GM21367 (cell line): ENCODE measurements at regions not wholly inside any gene's neighbourhood (a gene's known extent, or its start where the extent isn't known, plus 50 kb on each side); places are given as distances from the start of the nearest gene placed in this dataset.

Experiments
- ATAC-seq: cut with Tn5 transposase; IDR thresholded peaks from one replicate; pipeline ENCODE4 v1.9.1; 2021; ENCODE audit not compliant: unreplicated experiment

DNA sequence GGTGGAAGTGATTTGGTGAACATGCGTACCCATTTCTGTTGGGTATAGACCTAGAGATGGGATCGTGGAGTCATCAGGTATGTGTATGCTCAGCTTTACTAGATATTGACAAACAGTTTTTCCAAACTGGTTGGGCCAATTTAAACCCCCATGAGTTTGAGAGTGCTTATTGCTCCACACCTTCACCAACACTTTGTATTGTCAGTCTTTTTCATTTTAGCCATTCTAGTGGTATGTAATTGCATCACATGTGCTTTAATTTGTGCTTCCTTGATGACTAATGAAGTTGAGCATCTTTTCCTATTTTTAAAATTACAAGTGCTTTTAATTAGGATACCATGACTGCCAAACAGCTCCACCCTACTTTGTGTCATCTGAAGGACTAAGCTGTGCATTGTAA is 158.9 kb upstream of the AKIRIN2 start:
- ATAC-seq: no peak

DNA sequence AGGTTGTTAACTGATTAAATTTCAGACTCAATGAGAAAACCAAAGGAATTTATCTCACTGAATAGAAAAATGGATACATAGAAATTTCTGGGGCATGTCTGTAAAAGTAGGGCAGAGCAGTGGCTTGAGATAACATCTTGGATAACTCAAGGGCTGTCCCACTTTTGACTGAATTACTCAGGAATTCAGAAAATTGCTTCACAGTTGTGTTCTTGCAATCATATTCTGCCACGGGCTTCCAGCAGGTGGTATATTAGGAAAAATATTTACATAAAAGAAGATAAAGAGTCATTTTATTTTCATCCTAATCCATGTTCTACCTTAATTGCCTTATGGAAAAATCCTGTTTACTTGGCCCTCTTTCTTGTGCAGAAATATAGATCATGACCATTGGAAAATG is 156.4 kb upstream of the AKIRIN2 start:
- no peak for ATAC-seq

DNA sequence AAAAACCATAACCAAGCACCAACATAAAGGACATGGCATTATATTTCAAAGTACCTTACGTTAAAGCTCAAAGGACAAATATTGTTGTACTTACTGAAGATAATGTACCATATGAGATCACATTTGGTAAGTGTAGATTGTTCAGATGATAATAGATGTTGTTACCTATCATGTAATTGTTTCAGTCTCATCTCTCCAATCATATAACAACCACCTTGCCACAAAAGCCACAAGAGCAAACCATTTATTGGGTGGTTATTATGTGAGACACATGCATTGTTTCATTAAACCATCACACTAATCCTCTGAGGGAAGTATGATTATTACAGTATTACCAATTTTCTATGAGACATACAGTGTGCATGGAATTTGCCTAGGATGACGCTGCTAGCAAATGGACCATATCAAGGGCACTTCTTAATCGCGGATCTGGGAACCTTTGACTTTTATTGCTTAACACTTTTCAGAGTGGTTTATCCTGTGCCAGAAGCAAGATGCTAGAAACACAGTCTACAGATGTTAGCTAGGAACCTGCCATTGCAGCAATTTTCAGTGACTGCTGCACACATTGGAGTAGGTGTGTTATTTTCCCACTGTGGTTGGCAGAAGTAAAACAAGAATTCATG is 149.8 kb upstream of the AKIRIN2 start:
- no peak for ATAC-seq

DNA sequence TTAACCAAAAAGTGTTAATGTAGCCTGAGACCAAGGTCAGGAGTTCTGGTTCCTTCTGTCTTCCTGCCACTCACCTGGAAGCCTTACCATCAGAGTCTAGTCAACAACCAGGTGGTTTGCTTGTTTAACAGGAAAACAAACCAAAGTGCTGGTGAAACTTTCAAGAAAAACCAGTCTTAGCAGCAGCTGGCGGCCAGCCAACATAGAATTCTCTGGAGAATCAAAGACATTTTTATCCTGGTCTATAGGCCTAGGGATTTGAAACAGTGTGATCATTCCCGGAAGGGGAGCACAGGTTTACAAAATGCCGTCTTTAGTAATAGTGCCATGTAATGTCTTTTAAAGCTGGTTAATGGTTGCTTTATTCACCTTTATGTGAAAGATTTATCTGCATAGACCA is 146.6 kb upstream of the AKIRIN2 start:
- ATAC-seq: no peak

DNA sequence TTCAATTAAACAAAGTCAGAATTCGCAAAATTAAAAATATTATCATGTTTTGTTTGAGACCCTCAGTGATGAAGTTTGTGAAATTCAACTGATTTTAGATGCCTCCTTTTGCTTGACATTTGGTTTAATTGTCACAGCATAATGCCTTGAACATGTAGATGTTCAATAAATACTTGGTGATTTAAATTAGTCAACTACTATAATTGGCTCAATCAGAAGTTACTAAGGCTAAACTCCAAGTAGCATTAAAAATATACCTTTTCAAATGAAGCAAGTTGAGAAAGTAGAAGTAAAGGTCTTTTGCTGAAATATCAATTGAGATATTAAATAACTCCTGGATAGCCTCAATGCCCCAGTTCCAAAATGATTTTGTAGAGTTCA is 145.8 kb upstream of the AKIRIN2 start:
- no peak for ATAC-seq

DNA sequence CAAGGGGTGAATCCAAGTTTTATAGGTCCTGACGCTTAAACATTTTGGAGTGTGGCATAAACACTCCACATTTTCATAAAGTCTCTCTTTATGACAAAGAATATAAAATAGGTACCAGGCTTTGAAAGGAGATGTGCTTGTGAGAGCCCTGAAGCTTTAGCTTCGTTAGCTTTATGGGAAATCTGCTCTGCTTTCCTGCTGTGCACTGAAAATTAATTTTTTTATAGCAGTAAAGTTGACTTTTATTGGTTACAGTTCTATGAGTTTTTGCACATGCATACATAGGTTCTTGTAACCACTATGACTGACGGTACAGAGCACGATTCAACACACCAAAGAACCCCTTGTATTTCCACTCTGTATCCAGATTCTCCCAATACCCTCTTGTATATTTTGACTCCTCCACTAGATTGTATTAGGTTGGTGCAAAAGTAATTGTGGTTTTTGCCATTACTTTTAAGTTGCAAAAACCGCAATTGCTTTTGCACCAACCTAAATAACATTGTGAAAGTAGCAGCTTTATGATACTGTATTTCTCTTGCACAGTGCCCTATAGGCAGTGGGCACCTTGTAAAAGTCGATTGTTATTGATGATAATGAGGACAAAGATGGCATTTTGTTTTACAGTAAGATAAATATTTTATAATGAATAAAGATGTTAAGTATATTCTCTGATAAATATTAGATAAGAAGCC is 145.2 kb upstream of the AKIRIN2 start:
- no peak for ATAC-seq

DNA sequence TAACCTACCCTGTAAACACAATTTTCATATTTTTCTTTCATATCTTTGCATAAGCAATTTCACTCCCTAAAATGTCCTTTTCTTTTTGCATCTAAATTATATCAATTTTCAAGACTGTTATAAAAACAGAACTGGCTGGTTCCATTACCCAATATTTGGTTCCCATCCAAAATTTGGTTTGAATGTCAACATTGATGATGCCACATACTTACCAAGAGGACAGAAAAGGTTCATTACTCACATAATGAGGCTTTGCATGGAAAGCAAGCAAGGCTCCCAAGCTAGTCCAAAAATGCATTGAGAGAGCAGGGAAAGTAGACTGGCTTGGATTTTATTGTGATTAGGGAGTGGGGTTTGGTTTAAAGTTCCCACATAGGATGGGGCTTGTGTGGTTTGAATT is 144.4 kb upstream of the AKIRIN2 start:
- ATAC-seq: no peak

DNA sequence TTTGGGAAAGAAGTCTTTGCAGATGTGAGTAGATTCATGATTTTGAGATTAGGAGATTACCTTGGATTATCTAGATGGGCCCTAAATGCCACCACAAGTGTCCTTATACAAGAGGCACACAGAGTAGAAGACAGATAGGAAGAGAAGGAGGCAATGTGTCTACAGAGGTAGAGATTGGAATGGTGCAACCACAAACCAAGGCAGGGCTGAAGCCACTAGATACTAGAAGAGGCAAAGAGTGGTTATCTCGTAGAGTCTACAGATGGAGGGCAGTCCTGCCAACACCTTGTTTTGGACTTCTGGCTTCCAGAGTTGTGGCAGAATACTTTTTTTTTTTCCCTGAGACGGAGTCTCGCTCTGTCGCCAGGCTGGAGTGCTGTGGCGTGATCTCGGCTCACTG is 138.3 kb upstream of the AKIRIN2 start:
- ATAC-seq: no peak

DNA sequence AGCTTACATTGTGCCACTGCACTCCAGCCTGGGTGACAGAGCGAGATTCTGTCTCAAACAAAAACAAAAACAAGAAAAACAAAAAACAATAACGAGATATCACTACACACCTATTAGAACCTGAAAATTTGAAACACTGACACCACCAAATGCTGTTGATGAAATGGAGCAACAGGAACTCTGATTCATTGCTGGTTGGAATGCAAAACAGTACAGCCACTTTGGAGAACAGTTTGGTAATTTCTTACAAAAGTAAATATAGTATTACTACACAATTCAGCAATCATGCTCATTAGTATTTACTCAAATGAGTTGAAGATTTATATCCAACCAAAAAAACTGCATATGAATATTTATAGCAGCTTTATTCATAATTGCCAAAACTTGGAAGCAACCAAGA is 135.8 kb upstream of the AKIRIN2 start:
- ATAC-seq: no peak

DNA sequence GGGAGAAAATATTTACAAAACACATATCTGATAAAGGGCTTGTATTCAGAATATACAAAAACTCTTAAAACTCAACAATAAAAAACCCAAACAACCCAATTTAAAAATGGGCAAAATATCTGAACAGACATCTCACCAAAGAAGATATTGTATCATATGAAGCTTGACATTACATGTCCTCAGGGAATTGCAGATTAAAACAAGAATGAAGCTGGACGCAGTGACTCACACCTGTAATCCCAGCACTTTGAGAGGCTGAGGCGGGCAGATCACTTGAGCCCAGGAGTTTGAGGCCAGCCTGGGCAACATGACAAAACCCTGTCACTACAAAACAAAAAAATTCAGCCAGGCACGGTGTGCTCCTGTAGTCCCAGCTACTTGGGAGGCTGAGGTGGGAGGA is 135.4 kb upstream of the AKIRIN2 start:
- no peak for ATAC-seq

DNA sequence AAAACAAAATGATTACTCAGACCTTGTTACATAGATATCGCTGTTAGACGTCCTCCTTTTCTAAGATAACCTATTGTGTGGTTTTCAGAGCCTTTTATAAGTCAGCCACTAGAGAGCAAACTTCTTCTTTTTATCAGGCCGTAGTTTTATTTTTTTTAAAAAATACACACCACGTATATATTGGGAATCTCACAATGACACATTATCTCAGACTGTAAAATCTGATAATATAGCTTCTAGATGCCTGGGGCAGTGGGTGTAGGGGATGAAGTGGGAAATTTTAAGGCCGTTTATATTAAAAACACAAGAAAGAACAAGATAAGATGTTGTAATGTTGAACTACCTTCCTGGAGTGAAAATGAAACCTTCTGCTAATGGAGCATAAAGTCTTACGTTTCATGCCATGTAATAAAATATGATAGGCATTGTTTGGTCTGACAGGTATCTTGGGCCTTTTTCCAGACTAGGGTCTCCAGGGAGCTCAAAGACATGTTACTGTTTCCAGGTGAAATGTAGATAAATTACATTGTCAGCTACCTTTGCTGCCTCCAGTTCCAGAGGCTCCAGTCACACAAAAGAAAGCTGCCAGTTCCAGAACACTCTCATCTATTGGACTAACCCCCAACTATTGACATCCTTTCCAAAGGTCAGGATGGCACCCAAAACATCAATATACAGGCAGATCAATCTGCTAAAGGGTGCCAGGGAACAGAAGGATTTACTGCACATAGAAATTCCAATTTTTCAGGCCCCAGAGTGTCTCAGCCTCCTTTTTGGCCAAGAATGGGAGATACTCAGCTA is 130.2 kb upstream of the AKIRIN2 start:
- peak; percentile 74 for ATAC-seq

DNA sequence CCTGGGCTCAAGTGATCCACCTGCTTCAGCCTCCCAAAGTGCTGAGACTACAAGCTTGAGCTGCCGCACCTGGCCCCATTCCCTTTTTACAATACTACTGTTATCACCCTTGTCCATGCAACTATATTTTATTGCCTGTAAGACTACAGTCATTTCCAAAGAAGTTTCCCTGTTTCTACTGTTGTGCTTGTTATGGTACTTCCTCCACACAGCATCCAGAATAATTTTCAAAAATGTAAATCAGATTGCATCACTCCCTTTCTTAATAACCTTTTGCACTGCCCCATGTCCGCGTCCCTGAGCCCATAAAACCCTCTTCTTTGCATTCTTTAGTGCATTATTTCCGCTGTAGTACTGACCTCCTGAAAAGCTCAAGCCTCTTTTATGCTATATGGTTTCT is 128.9 kb upstream of the AKIRIN2 start:
- no peak for ATAC-seq

DNA sequence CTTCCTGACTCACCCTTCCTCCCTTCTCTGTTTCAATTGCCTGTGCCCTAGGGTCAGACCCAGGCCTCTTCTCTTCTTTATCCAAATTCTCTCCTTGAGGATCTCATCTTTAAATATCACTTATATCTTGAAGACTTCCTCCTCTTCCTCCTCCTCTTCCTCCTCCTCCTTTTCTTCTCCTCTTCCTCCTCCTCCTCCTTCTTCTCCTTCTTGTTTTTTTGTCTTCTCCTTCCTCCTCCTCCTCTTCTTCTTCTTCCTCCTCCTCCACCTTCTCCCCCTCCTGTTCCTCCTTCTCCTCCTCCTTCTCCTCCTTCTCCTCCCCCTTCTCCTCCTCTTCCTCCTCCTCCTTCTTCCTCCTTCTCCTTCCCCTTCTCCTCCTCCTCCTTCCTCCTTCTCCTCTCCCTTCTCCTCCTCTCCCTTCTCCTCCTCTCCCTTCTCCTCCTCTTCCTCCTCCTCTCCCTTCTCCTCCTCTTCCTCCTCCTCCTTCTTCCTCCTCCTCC is 127.6 kb upstream of the AKIRIN2 start:
- ATAC-seq: no peak

DNA sequence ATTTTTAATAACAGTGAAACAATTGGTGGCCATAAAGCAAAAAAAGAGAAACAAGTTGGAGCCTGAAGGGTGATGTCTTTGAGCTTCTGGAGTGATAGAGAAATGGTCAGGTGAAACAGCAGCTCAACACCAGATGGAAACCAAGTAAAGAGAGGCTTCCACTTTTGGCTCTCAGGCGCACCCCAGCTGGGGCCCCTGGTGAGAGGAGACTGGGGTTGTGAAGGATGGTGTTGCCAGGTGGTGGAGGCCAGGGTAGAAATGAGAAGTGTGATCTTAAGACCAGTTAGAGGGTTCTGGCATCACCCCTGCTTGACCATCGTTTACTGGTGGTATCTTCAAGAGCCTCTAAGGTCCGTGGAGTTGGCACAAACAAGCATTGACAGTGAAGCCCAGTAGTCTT is 126.0 kb upstream of the AKIRIN2 start:
- no peak for ATAC-seq

DNA sequence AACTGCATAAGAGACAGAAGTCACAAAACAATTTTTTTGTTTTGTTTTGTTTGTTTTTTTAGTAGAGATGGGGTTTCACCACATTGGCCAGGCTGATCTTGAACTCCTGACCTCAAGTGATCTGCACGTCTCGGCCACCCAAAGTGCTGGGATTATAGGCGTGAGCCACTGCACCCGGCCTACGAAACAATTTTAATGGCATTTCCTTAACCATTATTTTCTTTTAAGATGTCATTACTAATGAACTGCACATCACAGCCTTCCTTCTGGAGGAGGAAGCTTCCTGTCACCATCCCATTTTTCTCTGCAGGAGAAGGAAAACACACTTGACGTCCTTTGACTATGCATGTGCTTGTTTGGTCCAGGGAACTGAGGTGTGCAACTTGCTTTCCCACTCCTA is 125.3 kb upstream of the AKIRIN2 start:
- ATAC-seq: no peak

DNA sequence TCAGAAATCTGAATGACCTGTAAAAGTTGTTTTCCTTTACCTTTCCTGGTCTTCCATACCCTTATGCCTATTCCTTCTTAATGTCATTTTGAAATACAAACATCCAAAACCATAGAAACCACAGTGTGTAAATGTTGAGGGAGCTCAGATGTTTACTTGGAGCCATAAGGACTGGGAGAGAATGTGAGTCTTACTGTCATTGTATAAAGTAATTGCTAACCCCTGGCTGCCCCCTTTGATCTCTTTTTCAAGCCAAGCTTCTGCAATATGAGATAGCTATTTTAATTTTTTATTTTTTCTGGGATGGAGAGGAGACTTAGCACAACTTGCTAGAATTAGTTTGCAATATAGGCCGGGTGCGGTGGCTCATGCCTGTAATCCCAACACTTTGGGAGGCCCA is 124.4 kb upstream of the AKIRIN2 start:
- ATAC-seq: no peak

DNA sequence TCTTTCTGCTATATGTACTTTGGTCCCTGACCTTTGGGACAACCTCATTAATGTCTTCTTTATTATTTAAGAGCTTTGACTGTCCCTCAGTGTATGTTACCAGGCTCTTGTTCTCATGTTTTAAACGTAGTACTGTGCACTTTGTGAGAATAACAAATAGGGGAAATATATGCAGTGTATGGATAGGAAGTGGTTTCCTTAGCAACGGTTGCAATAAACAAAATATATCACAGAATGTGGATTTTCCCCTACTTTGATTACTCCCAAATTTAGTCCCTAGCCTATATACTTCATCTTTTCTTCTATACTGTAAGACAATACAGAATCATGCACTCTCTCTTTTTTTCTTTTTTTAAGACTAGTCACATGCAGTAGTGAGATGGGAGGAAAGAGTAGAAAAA is 123.8 kb upstream of the AKIRIN2 start:
- no peak for ATAC-seq

DNA sequence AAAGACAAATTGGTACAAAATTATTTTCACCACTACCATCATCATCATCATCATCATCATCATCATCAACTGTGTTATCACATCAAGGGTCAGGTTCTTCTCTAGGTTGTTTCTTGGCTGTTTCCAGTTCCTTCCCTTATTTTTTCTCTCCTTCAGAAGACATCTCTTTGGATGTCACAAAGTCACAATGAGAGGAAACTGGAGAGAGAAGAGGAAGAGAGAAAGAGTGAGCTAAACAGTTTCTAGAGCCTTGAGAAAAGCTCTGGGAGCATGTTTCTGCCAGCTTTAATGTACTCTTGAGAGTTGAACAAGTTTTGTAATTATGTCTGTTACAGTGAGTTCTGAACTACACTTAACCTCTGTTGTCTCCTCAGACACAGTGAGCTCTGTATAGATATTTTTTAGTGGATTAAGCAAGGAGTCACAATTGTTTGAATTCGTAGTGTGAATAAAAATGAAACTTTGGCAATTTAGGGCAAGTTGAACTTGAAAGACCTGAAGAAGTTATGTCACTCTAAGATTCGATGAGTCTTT is 123.0 kb upstream of the AKIRIN2 start:
- no peak for ATAC-seq

DNA sequence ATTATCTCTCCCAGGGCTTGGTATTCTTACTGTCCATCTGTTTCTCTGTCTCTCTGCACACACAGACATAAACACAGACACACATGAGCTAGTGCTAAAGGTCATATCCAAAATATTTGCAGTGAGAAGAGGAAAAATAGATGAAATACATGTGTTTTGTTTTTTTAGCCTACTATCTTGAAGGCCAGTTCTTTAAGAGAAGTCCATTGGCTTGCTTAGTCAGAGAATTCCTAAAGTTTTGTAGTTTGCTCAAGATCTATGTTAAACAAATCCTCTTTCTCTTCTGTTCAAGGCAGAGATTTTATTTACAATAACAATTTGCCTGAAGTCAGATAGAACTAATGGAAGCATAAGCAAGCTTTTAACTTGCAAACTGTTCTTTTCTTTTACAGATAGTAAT is 120.0 kb upstream of the AKIRIN2 start:
- ATAC-seq: no peak

DNA sequence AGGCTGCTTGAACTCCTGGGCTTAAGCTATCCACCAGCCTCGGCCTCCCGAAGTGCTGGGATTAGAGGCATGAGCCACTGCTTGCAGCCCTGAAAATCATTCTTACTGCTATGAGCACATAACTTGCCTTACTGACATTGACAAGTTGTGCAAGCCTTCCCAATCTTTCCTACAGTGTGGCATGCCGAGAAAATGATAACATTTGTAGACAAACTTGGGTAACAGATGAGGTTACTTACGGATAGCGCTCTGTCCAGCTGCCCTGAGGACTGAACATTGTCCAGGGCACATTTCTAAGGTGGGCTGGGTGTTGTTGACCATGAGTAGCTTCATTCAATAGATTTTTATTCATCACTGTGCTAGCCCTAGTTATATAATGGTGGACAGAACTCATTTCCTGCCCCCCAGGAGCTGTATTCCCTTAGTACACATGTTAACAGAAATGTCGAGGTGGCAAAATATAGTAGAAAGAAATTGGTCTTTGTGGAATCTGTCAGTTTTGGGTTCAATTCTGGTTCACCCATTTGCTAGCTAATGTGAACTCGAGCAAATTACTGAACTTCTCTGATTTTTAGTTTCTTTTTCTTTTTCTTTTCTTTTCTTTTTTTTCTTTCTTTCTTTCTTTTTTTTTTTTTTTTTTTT is 118.4 kb upstream of the AKIRIN2 start:
- ATAC-seq: no peak

DNA sequence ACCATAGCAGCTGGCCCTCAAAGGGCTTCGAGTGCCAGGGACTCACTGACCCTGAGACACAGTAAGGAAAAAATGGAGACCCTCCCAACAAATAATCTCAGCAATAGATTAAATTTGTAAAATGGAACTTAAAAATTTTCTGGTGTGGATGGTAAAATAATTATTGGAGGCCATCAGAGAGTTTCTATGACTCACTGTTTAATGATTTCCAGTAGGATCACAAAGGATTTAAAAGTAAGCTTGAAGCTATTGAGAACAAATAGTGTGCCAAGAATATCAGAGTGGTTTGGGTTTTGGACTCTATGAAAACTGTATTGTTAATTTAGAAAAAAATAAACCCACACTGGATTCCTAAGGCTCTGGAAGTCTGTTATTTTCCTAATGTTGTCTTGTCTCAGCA is 115.2 kb upstream of the AKIRIN2 start:
- no peak for ATAC-seq
